Uterus (tissue), 2 donors: ENCODE measurements at regions not wholly inside any gene's neighbourhood (a gene's known extent, or its start where the extent isn't known, plus 50 kb on each side); places are given as distances from the start of the nearest gene placed in this dataset.

ENCODE experiments used
- POLR2A ChIP-seq, 2 donors: fragments of 450-650 bp; IDR thresholded peaks; one replicate each; pipeline ENCODE4 v1.6.1; 2016; ENCODE audit warnings: antibody characterized with exemption in 2 of 2, mild to moderate bottlenecking in 1 of 2, moderate library complexity in 1 of 2
- TF ChIP-seq, protein P1 (sequence below), 4 experiments: fragments of 200-600 bp in 2 of 4; fragments of 450-650 bp in 2 of 4; sonication (generic) in 2 of 4; IDR thresholded peaks; one replicate each; pipeline ENCODE4 v1.5.1; 2016 to 2019; ENCODE audit warnings: antibody characterized with exemption in 4 of 4, mild to moderate bottlenecking in 2 of 4, moderate library complexity in 1 of 4

DNA sequence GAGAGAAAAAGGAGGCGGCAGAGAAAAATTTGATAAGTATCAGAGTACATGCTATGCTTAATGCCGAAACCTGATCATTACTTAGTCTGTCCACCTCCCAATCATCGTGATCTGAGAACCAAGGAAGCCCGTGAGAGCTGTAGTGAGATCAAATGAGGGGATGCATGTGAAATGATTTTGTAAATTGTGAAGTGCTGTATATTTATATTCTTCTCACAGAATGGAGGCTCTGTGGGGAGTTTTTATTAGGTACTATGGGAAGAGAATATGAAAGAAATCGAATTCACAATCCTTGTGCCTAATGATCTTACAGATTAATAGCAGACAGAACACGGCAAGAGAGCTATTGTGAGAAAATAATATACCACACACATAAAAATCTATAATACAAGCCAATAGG is 115.5 kb downstream of the LYPLAL1 start:
- TF ChIP-seq, protein P1, sequence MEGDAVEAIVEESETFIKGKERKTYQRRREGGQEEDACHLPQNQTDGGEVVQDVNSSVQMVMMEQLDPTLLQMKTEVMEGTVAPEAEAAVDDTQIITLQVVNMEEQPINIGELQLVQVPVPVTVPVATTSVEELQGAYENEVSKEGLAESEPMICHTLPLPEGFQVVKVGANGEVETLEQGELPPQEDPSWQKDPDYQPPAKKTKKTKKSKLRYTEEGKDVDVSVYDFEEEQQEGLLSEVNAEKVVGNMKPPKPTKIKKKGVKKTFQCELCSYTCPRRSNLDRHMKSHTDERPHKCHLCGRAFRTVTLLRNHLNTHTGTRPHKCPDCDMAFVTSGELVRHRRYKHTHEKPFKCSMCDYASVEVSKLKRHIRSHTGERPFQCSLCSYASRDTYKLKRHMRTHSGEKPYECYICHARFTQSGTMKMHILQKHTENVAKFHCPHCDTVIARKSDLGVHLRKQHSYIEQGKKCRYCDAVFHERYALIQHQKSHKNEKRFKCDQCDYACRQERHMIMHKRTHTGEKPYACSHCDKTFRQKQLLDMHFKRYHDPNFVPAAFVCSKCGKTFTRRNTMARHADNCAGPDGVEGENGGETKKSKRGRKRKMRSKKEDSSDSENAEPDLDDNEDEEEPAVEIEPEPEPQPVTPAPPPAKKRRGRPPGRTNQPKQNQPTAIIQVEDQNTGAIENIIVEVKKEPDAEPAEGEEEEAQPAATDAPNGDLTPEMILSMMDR (IDR thresholded peaks at IDR 0.05), result no peak
- TF ChIP-seq POLR2A (IDR thresholded peaks at IDR 0.05), result no peak
